T-helper 2 cell (primary cell): ENCODE measurements at regions not wholly inside any gene's neighbourhood (a gene's known extent, or its start where the extent isn't known, plus 50 kb on each side); places are given as distances from the start of the nearest gene placed in this dataset.
A peak's percentile ranks its signal among the peaks of the same experiment; 100 is the strongest.
"Not testable (repeated sequence)": the region's sequence is repeated elsewhere in the genome, so short reads cannot be mapped to it uniquely, and the experiment has no call there.

ENCODE experiments used
- DNase-seq, 5 experiments: peaks; one replicate each; pipeline versions ENCODE4 v3.0.0 to v3.0.0-alpha.2; 2012 to 2022

- DNase-seq: no peak
Observed at GRCh38 chr4:26176598-26177149, 144.1 kb upstream of the RBPJ start.

- DNase-seq: no peak
Observed at GRCh38 chr4:26178854-26179253, 142.0 kb upstream of the RBPJ start.

- DNase-seq: peak in 1 of 5 experiments; percentile 9
Observed at GRCh38 chr4:26179316-26179760, 141.5 kb upstream of the RBPJ start.

- no peak for DNase-seq
Observed at GRCh38 chr4:26181616-26182015, 139.2 kb upstream of the RBPJ start.

- DNase-seq: no peak
Observed at GRCh38 chr4:26183017-26183416, 137.8 kb upstream of the RBPJ start.

- DNase-seq: no peak
Observed at GRCh38 chr4:26185436-26185835, 135.4 kb upstream of the RBPJ start.

- no peak for DNase-seq
Observed at GRCh38 chr4:26191353-26191752, 129.5 kb upstream of the RBPJ start.

GRCh38 chr4:26192899-26193869 lies 127.6 kb upstream of the RBPJ start:
- DNase-seq: peak in 1 of 5 experiments; percentile 46

- DNase-seq: peak in 1 of 5 experiments; percentile 51
Observed at GRCh38 chr4:26194764-26195163, 126.0 kb upstream of the RBPJ start.

GRCh38 chr4:26196567-26196966 lies 124.2 kb upstream of the RBPJ start:
- no peak for DNase-seq

GRCh38 chr4:26197018-26197779 lies 123.6 kb upstream of the RBPJ start:
- peak in 4 of 5 experiments; percentile 14 to 96 (median 56) for DNase-seq

GRCh38 chr4:26198931-26199330 lies 121.9 kb upstream of the RBPJ start:
- DNase-seq: not testable (repeated sequence)

GRCh38 chr4:26199596-26199995 lies 121.2 kb upstream of the RBPJ start:
- DNase-seq: no peak

- no peak for DNase-seq
Observed at GRCh38 chr4:26201120-26201519, 119.7 kb upstream of the RBPJ start.

GRCh38 chr4:26204249-26204825 lies 116.5 kb upstream of the RBPJ start:
- peak in 2 of 5 experiments; percentile 32 to 62 for DNase-seq

GRCh38 chr4:26204911-26205370 lies 115.9 kb upstream of the RBPJ start:
- DNase-seq: no peak

- DNase-seq: no peak
Observed at GRCh38 chr4:26206339-26206738, 114.5 kb upstream of the RBPJ start.

GRCh38 chr4:26206999-26207398 lies 113.8 kb upstream of the RBPJ start:
- DNase-seq: no peak

- DNase-seq: no peak
Observed at GRCh38 chr4:26207631-26208030, 113.2 kb upstream of the RBPJ start.

- DNase-seq: no peak
Observed at GRCh38 chr4:26208237-26208994, 112.4 kb upstream of the RBPJ start.

GRCh38 chr4:26209378-26209777 lies 111.4 kb upstream of the RBPJ start:
- DNase-seq: not testable (repeated sequence)

GRCh38 chr4:26212528-26212927 lies 108.3 kb upstream of the RBPJ start:
- no peak for DNase-seq
